HepG2 (cell line): ENCODE measurements at regions not wholly inside any gene's neighbourhood (a gene's known extent, or its start where the extent isn't known, plus 50 kb on each side); places are given as distances from the start of the nearest gene placed in this dataset.
"Not testable (repeated sequence)": the region's sequence is repeated elsewhere in the genome, so short reads cannot be mapped to it uniquely, and the experiment has no call there.

ENCODE experiments used
- ARNT ChIP-seq: fragments of 450-650 bp; IDR thresholded peaks from 2 replicates; pipeline ENCODE4 v1.6.1; 2017
- FOXJ3 ChIP-seq: sonication (generic); formaldehyde crosslinking; IDR thresholded peaks from 2 replicates; pipeline ENCODE4 v1.4.0; 2020; ENCODE audit warnings: missing genetic modification reagents, mild to moderate bottlenecking, borderline replicate concordance
- MAF1 ChIP-seq: sonication (generic); formaldehyde crosslinking; IDR thresholded peaks from 2 replicates; pipeline ENCODE4 v1.5.0; 2020; ENCODE audit warnings: missing genetic modification reagents, borderline replicate concordance
- MYC ChIP-seq: sonication (generic); formaldehyde crosslinking; IDR thresholded peaks from 2 replicates; pipeline ENCODE4 v1.9.0; 2021; ENCODE audit warnings: missing genetic modification reagents, borderline replicate concordance
- RAD21 ChIP-seq: fragments of 450-650 bp; formaldehyde crosslinking; IDR thresholded peaks from 2 replicates; pipeline ENCODE4 v1.5.0; 2020; ENCODE audit warnings: mild to moderate bottlenecking
- SIN3A ChIP-seq: IDR thresholded peaks from 2 replicates; pipeline ENCODE4 v1.6.1; 2011; ENCODE audit warnings: low read depth, mild to moderate bottlenecking, control low read depth, low read length, borderline replicate concordance
- TCF12 ChIP-seq, 2 experiments: fragments of 450-650 bp in 1 of 2; sonication (generic) in 1 of 2; formaldehyde crosslinking in 1 of 2; IDR thresholded peaks; 2 replicates each; pipeline versions ENCODE4 v1.6.1 to v1.8.0; 2017 to 2022; ENCODE audit warnings: antibody characterized with exemption in 1 of 2, mild to moderate bottlenecking in 1 of 2, missing genetic modification reagents in 1 of 2, moderate library complexity in 1 of 2
- ZNF572 ChIP-seq: sonication (generic); formaldehyde crosslinking; IDR thresholded peaks from 2 replicates; pipeline ENCODE4 v1.5.1; 2020; ENCODE audit warnings: mild to moderate bottlenecking, missing genetic modification reagents
- ZNF644 ChIP-seq: IDR thresholded peaks from 2 replicates; pipeline ENCODE4 v1.6.1; 2016; ENCODE audit warnings: low read depth
- ZSCAN20 ChIP-seq: sonication (generic); formaldehyde crosslinking; IDR thresholded peaks from 2 replicates; pipeline ENCODE4 v1.4.0; 2020; ENCODE audit warnings: missing genetic modification reagents, mild to moderate bottlenecking, borderline replicate concordance
- TF ChIP-seq, protein P1 (sequence below): sonication (generic); formaldehyde crosslinking; IDR thresholded peaks from 2 replicates; pipeline ENCODE4 v1.4.0; 2020; ENCODE audit warnings: missing genetic modification reagents
- TF ChIP-seq, protein P2 (sequence below): sonication (generic); formaldehyde crosslinking; IDR thresholded peaks from 2 replicates; pipeline ENCODE4 v1.5.0; 2020; ENCODE audit warnings: missing genetic modification reagents, mild to moderate bottlenecking, borderline replicate concordance

GRCh38 chr5:162621726-162622263 is 554.2 kb downstream of the GABRG2 start:
- not testable (repeated sequence) for TF ChIP-seq TCF12 (IDR thresholded peaks at IDR 0.05); TCF12 (CRISPR knock-in tag; IDR thresholded peaks at IDR 0.05); ZNF644 (CRISPR knock-in tag); ARNT; MAF1 (CRISPR knock-in tag); RAD21 (CRISPR knock-in tag); ZNF572 (CRISPR knock-in tag); SIN3A; ZSCAN20 (CRISPR knock-in tag); FOXJ3 (CRISPR knock-in tag); MYC (CRISPR knock-in tag)
- TF ChIP-seq, protein P1, sequence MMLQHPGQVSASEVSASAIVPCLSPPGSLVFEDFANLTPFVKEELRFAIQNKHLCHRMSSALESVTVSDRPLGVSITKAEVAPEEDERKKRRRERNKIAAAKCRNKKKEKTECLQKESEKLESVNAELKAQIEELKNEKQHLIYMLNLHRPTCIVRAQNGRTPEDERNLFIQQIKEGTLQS: not testable (repeated sequence)
- TF ChIP-seq, protein P2, sequence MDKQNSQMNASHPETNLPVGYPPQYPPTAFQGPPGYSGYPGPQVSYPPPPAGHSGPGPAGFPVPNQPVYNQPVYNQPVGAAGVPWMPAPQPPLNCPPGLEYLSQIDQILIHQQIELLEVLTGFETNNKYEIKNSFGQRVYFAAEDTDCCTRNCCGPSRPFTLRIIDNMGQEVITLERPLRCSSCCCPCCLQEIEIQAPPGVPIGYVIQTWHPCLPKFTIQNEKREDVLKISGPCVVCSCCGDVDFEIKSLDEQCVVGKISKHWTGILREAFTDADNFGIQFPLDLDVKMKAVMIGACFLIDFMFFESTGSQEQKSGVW: not testable (repeated sequence)
